BLaER1 (cell line): ENCODE measurements at regions not wholly inside any gene's neighbourhood (a gene's known extent, or its start where the extent isn't known, plus 50 kb on each side); places are given as distances from the start of the nearest gene placed in this dataset.

Source experiments
- H3K27ac ChIP-seq: shearing (Covaris generic); formaldehyde crosslinking; 2 replicates; pipeline ENCODE4 v1.8.1; 2022
- H3K27me3 ChIP-seq: shearing (Covaris generic); formaldehyde crosslinking; 2 replicates; pipeline ENCODE4 v1.8.1; 2022
- H3K36me3 ChIP-seq: shearing (Covaris generic); formaldehyde crosslinking; 2 replicates; pipeline ENCODE4 v1.8.1; 2022
- H3K4me1 ChIP-seq: shearing (Covaris generic); formaldehyde crosslinking; 2 replicates; pipeline ENCODE4 v1.8.1; 2022
- H3K4me2 ChIP-seq: shearing (Covaris generic); formaldehyde crosslinking; 2 replicates; pipeline ENCODE4 v1.8.1; 2022
- H3K4me3 ChIP-seq: shearing (Covaris generic); formaldehyde crosslinking; 2 replicates; pipeline ENCODE4 v1.8.1; 2022
- H3K9ac ChIP-seq: shearing (Covaris generic); formaldehyde crosslinking; 2 replicates; pipeline ENCODE4 v1.8.1; 2022
- H3K9me3 ChIP-seq: shearing (Covaris generic); formaldehyde crosslinking; 2 replicates; pipeline ENCODE4 v1.8.1; 2022
- H4K20me1 ChIP-seq: shearing (Covaris generic); formaldehyde crosslinking; 2 replicates; pipeline ENCODE4 v1.8.1; 2022
- Cebpa-rat ChIP-seq: shearing (Covaris generic); IDR thresholded peaks from 2 replicates; pipeline ENCODE4 v1.8.1; 2022

DNA sequence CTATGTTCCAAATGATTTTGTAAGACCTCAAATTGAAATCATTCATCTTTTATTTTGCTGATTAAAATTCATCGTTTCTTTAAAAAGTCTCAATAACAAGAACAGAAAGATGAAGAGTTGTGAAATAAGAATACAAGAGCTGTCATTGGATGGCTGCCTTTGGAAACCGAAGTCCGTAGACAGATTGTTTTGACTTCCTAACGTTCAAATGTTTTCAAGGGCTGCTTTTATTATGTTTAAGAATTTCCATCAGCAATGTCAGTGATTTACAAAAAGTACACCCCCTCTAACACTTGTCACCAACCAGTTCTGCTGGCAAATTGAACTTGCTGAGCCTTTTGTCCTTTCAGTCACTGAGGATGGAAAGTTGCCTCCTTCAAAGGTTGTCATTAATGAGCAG is 89.6 kb downstream of the KCNE4 start:
- no peaks in the 10 kb centered on the region for H3K27me3 ChIP-seq
- no peak overlapping the region for H3K4me2 ChIP-seq
- no peaks in the 10 kb centered on the region for H3K4me1 ChIP-seq
- no peaks in the 10 kb centered on the region for H3K36me3 ChIP-seq
- H3K27ac ChIP-seq, result no peak overlapping the region
- H4K20me1 ChIP-seq, result no peaks in the 10 kb centered on the region
- no peaks in the 10 kb centered on the region for H3K9me3 ChIP-seq
- no peak overlapping the region for H3K9ac ChIP-seq
- TF ChIP-seq Cebpa-rat, result no peak
- H3K4me3 ChIP-seq, result no peak overlapping the region

DNA sequence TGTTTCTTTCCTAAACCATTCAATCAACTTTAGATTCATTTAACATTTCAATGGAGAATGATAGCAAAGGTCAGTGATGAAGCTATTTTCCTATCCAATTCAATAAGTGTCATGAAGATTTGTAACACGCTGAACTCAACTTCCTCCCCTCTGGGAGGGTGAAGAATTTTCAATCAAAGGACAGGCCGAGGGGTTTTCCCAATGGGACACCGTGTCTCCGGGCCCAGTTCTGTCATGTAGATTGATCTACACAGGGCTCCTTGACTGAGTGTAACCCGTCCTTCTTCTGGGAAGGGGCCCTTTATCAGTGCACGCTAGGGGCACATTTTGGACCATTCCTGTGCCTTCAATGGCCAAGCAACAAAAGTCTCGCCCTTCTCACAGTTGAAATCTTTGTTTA is 90.1 kb downstream of the KCNE4 start:
- H3K4me3 ChIP-seq, result no peak overlapping the region
- H3K9ac ChIP-seq, result no peak overlapping the region
- no peak overlapping the region for H3K4me2 ChIP-seq

DNA sequence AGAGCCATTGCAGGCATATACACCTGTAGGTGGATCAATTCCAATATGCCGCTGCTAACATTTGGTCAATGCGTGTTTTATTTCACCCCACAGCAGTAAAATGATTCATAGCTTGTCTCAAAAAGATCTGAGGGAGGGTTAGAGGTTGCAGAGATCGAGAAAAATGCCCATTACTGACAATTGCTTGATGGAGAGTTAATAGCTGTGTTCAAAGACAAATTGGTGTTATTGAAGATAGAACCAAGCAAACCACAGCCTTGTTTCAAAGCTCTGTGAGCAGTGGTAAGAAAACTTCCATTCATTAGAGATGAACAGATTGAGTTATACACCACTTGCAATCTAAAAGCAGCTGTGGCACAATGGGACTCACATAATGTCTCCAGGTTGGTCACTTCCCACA is 95.4 kb downstream of the KCNE4 start:
- TF ChIP-seq Cebpa-rat, result no peak
- no peak overlapping the region for H3K4me2 ChIP-seq
- no peaks in the 10 kb centered on the region for H3K9me3 ChIP-seq
- H3K4me3 ChIP-seq, result no peak overlapping the region
- no peaks in the 10 kb centered on the region for H3K36me3 ChIP-seq
- H3K9ac ChIP-seq, result no peak overlapping the region
- no peaks in the 10 kb centered on the region for H4K20me1 ChIP-seq
- no peaks in the 10 kb centered on the region for H3K27me3 ChIP-seq
- H3K27ac ChIP-seq, result no peak overlapping the region
- no peaks in the 10 kb centered on the region for H3K4me1 ChIP-seq

More for the DNA sequence above, 90.1 kb downstream of the KCNE4 start:
- H3K27me3 ChIP-seq, result no peaks in the 10 kb centered on the region
- no peak for TF ChIP-seq Cebpa-rat
- H3K9me3 ChIP-seq, result no peaks in the 10 kb centered on the region
- no peak overlapping the region for H3K27ac ChIP-seq
- H3K36me3 ChIP-seq, result no peaks in the 10 kb centered on the region
- no peaks in the 10 kb centered on the region for H3K4me1 ChIP-seq
- no peaks in the 10 kb centered on the region for H4K20me1 ChIP-seq

GRCh38 chr2:223148516-223148915 is 96.5 kb downstream of the KCNE4 start:
- Histone ChIP-seq H3K4me1 (no peaks in the 10 kb centered on the region), H3K9ac (no peak overlapping the region), H3K36me3 (no peaks in the 10 kb centered on the region), H3K9me3 (no peaks in the 10 kb centered on the region), H4K20me1 (no peaks in the 10 kb centered on the region), H3K4me2 (no peak overlapping the region), H3K4me3 (no peak overlapping the region), H3K27me3 (no peaks in the 10 kb centered on the region), H3K27ac (no peak overlapping the region)
- no peak for TF ChIP-seq Cebpa-rat

DNA sequence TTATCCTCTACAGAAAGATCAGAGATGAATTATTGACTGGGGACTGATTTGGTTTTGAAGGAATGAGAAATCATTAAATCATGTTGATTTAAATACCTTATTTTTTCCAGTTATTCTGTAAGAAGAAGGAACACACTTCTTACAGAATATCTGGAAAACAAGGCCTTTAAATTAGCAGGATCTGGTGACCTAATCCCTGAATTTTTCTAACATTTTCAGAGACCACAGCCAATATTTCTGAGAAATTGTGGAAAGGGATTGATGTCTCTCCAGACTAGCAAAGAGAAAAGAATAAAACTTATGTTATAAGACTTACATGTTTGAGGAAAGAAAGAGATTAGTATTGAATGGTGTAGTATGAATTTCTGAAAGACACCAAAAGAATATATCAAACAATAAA is 104.0 kb downstream of the KCNE4 start:
- Histone ChIP-seq H3K4me2 (no peak overlapping the region), H3K36me3 (no peaks in the 10 kb centered on the region), H3K4me1 (no peaks in the 10 kb centered on the region), H3K9ac (no peak overlapping the region), H4K20me1 (no peaks in the 10 kb centered on the region), H3K4me3 (no peak overlapping the region), H3K27me3 (no peaks in the 10 kb centered on the region), H3K27ac (no peak overlapping the region), H3K9me3 (no peaks in the 10 kb centered on the region)
- no peak for TF ChIP-seq Cebpa-rat

DNA sequence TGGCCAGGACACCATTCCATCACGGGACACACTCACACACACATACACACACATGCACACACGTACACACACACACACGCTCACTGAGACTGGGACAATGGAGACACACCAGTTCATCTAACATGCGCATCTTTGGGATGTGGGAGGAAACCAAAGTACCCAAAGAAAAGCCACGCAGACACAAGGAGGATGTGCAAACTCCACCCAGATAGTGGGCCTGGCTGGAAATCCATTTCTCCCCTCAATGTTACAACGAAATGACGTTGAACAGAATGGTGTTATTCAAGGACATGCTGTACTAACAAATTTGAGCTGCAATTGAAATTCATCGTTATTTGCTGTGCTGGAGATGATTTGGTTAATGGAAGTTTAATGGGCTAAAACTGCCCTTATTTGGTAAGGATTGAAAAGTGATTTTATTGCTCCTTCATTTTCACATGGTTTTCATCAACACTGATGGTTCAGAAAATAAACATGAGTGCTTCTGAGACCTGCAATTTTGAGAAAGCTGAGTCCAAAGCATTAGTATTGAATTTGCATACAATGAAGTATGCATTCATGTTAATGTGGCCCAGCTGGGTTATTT is 110.0 kb downstream of the KCNE4 start:
- H3K9ac ChIP-seq, result no peak overlapping the region
- H4K20me1 ChIP-seq, result no peaks in the 10 kb centered on the region
- no peak overlapping the region for H3K4me3 ChIP-seq
- no peak overlapping the region for H3K4me2 ChIP-seq
- no peak for TF ChIP-seq Cebpa-rat
- no peaks in the 10 kb centered on the region for H3K36me3 ChIP-seq
- no peak overlapping the region for H3K27ac ChIP-seq
- H3K27me3 ChIP-seq, result no peaks in the 10 kb centered on the region
- H3K9me3 ChIP-seq, result no peaks in the 10 kb centered on the region
- peaks cover 4% of the 10 kb centered on the region for H3K4me1 ChIP-seq

GRCh38 chr2:223165423-223166214 is 113.6 kb downstream of the KCNE4 start:
- H3K9ac ChIP-seq, result no peak overlapping the region
- TF ChIP-seq Cebpa-rat, result no peak
- H3K9me3 ChIP-seq, result no peaks in the 10 kb centered on the region
- no peak overlapping the region for H3K4me3 ChIP-seq
- no peaks in the 10 kb centered on the region for H3K36me3 ChIP-seq
- H3K27ac ChIP-seq, result no peak overlapping the region
- no peak overlapping the region for H3K4me2 ChIP-seq
- peaks cover 7% of the 10 kb centered on the region for H3K4me1 ChIP-seq
- H4K20me1 ChIP-seq, result no peaks in the 10 kb centered on the region
- no peaks in the 10 kb centered on the region for H3K27me3 ChIP-seq

- no peak for TF ChIP-seq Cebpa-rat
- no peaks in the 10 kb centered on the region for H3K27me3 ChIP-seq
- no peaks in the 10 kb centered on the region for H3K9me3 ChIP-seq
- H4K20me1 ChIP-seq, result no peaks in the 10 kb centered on the region
- no peak overlapping the region for H3K4me3 ChIP-seq
- peaks cover 7% of the 10 kb centered on the region for H3K4me1 ChIP-seq
- no peak overlapping the region for H3K9ac ChIP-seq
- H3K27ac ChIP-seq, result no peak overlapping the region
- H3K36me3 ChIP-seq, result no peaks in the 10 kb centered on the region
- no peak overlapping the region for H3K4me2 ChIP-seq
Observed at GRCh38 chr2:223166215-223166493, 114.2 kb downstream of the KCNE4 start.

GRCh38 chr2:223166983-223167650 is 115.1 kb downstream of the KCNE4 start:
- H3K9me3 ChIP-seq, result no peaks in the 10 kb centered on the region
- H4K20me1 ChIP-seq, result no peaks in the 10 kb centered on the region
- H3K27ac ChIP-seq, result no peak overlapping the region
- no peaks in the 10 kb centered on the region for H3K27me3 ChIP-seq
- H3K4me3 ChIP-seq, result no peak overlapping the region
- peaks cover 7% of the 10 kb centered on the region for H3K4me1 ChIP-seq
- TF ChIP-seq Cebpa-rat, result no peak
- no peaks in the 10 kb centered on the region for H3K36me3 ChIP-seq
- H3K4me2 ChIP-seq, result no peak overlapping the region; the same call in 1 of the 2 replicates
- H3K9ac ChIP-seq, result no peak overlapping the region

GRCh38 chr2:223169830-223170605 is 118.0 kb downstream of the KCNE4 start:
- no peaks in the 10 kb centered on the region for H3K27me3 ChIP-seq
- TF ChIP-seq Cebpa-rat, result no peak
- peaks cover 7% of the 10 kb centered on the region for H3K4me1 ChIP-seq
- H3K9me3 ChIP-seq, result no peaks in the 10 kb centered on the region
- H3K36me3 ChIP-seq, result no peaks in the 10 kb centered on the region
- H3K27ac ChIP-seq, result no peak overlapping the region
- no peak overlapping the region for H3K4me2 ChIP-seq
- H3K4me3 ChIP-seq, result no peak overlapping the region
- no peaks in the 10 kb centered on the region for H4K20me1 ChIP-seq
- H3K9ac ChIP-seq, result no peak overlapping the region
